Parathyroid adenoma (tissue), 2 donors: ENCODE measurements at regions not wholly inside any gene's neighbourhood (a gene's known extent, or its start where the extent isn't known, plus 50 kb on each side); places are given as distances from the start of the nearest gene placed in this dataset.

Experiments
- H2AFZ ChIP-seq: fragments of 300-600 bp; sonication (generic); one replicate; pipeline ENCODE4 v1.7.0; 2017; ENCODE audit warnings: antibody characterized with exemption, mild to moderate bottlenecking
- H3K27ac ChIP-seq: fragments of 300-600 bp; sonication (generic); one replicate; pipeline ENCODE4 v1.7.0; 2017
- H3K27me3 ChIP-seq: fragments of 300-600 bp; sonication (generic); one replicate; pipeline ENCODE4 v1.7.0; 2017; ENCODE audit warnings: low read length; ENCODE audit not compliant: control insufficient read depth, insufficient read depth
- H3K36me3 ChIP-seq: fragments of 300-600 bp; sonication (generic); one replicate; pipeline ENCODE4 v1.7.0; 2017; ENCODE audit warnings: low read length; ENCODE audit not compliant: control insufficient read depth, insufficient read depth
- H3K4me1 ChIP-seq: fragments of 300-600 bp; sonication (generic); one replicate; pipeline ENCODE4 v1.7.0; 2017; ENCODE audit warnings: control low read depth
- H3K4me2 ChIP-seq: fragments of 300-600 bp; sonication (generic); one replicate; pipeline ENCODE4 v1.7.0; 2017; ENCODE audit warnings: low read length
- H3K4me3 ChIP-seq: fragments of 300-600 bp; sonication (generic); one replicate; pipeline ENCODE4 v1.7.0; 2017; ENCODE audit warnings: low read depth, low read length
- H3K79me2 ChIP-seq: fragments of 300-600 bp; sonication (generic); one replicate; pipeline ENCODE4 v1.7.0; 2017; ENCODE audit warnings: control low read depth
- H3K9ac ChIP-seq: fragments of 300-600 bp; sonication (generic); one replicate; pipeline ENCODE4 v1.7.0; 2017; ENCODE audit warnings: mild to moderate bottlenecking
- H3K9me3 ChIP-seq: fragments of 300-600 bp; sonication (generic); one replicate; pipeline ENCODE4 v1.7.0; 2017; ENCODE audit warnings: low read length; ENCODE audit not compliant: control insufficient read depth
- TF ChIP-seq, protein P1 (sequence below): fragments of 300-600 bp; sonication (generic); IDR thresholded peaks from one replicate; pipeline ENCODE4 v1.7.0; 2017; ENCODE audit warnings: antibody characterized with exemption, mild to moderate bottlenecking
- donor health status: primary hyperparathyroidism.

DNA sequence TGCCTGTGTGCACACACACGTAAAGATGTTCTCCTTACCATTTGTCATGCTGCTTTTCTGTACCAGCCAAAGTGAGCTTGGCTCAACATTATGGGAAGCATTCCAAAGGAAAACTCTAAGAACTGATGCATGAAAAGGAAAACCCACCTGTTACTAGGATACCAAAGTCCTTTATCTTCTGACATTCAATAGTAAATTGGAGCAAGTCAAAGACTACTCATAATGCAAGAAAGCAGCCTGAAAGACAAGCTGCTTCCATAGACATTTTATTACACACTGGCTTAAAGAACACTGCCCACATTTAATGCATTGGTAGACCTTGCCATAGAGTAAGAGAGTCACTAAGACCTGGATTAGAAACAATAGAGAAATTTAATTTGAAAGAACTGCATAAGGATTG, 159.0 kb downstream of the LRIG3 start:
- Histone ChIP-seq H3K4me3 (no peak overlapping the region), H3K4me2 (no peak overlapping the region), H2AFZ (no peak overlapping the region), H3K27me3 (no peaks in the 10 kb centered on the region), H3K9me3 (no peaks in the 10 kb centered on the region), H3K9ac (no peak overlapping the region), H3K36me3 (no peaks in the 10 kb centered on the region), H3K79me2 (no peaks in the 10 kb centered on the region), H3K27ac (no peak overlapping the region), H3K4me1 (no peaks in the 10 kb centered on the region)
- TF ChIP-seq, protein P1, sequence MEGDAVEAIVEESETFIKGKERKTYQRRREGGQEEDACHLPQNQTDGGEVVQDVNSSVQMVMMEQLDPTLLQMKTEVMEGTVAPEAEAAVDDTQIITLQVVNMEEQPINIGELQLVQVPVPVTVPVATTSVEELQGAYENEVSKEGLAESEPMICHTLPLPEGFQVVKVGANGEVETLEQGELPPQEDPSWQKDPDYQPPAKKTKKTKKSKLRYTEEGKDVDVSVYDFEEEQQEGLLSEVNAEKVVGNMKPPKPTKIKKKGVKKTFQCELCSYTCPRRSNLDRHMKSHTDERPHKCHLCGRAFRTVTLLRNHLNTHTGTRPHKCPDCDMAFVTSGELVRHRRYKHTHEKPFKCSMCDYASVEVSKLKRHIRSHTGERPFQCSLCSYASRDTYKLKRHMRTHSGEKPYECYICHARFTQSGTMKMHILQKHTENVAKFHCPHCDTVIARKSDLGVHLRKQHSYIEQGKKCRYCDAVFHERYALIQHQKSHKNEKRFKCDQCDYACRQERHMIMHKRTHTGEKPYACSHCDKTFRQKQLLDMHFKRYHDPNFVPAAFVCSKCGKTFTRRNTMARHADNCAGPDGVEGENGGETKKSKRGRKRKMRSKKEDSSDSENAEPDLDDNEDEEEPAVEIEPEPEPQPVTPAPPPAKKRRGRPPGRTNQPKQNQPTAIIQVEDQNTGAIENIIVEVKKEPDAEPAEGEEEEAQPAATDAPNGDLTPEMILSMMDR, result no peak

DNA sequence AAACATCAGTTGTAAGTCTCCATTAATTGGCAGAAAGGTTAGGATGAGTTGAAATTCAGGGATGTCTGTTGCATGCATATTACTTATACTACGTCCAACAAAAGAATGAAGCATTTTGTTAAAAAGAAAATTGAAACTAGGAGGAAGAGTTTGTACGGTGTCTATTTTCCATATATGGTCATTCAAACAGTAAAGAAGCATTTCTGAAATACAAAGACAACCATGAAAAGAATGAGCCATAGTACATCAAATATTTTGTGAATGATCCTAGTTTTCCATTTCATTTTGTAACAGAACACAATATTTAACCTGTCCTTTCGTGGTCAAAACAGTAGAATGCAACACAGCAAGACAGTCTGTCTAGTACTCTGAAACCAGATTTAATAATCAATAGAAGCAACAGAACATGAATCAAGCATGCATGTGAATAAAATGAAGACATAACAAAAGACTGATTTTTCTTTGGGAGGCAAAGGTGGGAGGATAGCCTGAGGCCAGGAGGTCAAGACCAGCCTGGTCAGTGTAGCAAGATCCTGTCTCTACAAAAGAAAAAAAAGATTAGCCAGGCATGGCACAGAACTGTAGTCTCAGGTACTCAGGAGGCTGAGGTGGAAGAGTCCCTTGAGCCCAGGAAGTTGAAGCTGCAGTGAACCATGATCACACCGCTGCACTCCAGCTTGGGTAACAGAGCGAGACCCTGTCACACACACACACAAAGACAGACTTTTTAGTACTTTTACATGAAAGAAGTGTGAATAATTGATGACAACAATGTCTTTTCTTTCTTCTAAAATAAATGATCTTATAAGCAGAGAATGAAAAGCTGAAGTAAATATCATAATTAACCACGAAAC, 156.0 kb downstream of the LRIG3 start:
- Histone ChIP-seq H3K4me2 (no peak overlapping the region), H3K9me3 (no peaks in the 10 kb centered on the region), H3K9ac (no peak overlapping the region), H3K27ac (no peak overlapping the region), H3K27me3 (no peaks in the 10 kb centered on the region), H3K36me3 (no peaks in the 10 kb centered on the region), H3K4me1 (no peaks in the 10 kb centered on the region), H2AFZ (no peak overlapping the region), H3K4me3 (no peak overlapping the region), H3K79me2 (no peaks in the 10 kb centered on the region)
- TF ChIP-seq, protein P1, result no peak

DNA sequence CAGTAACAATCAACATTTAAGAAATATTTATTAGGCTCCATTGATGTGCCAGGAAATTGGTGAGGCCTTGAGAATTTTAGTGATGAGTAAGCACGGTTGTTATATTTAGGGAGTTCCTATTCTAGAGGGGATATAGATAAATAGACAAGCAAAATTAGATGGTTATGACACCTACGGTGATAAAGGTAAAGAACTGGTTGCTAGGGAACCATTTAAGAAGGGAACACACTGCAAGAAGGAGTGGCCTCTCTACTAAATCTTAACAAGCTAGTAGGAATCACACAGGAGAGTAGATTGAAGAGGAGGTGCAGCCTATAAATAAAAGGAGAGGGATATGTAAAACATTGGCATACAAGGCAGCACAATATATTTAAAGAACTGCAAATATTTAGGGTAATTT, 155.2 kb downstream of the LRIG3 start:
- H3K27me3 ChIP-seq, result no peaks in the 10 kb centered on the region
- no peak overlapping the region for H3K4me2 ChIP-seq
- H3K4me1 ChIP-seq, result no peaks in the 10 kb centered on the region
- no peak overlapping the region for H2AFZ ChIP-seq
- H3K27ac ChIP-seq, result no peak overlapping the region
- H3K4me3 ChIP-seq, result no peak overlapping the region
- TF ChIP-seq, protein P1, result no peak
- H3K9ac ChIP-seq, result no peak overlapping the region
- no peaks in the 10 kb centered on the region for H3K79me2 ChIP-seq
- no peaks in the 10 kb centered on the region for H3K36me3 ChIP-seq
- H3K9me3 ChIP-seq, result no peaks in the 10 kb centered on the region

DNA sequence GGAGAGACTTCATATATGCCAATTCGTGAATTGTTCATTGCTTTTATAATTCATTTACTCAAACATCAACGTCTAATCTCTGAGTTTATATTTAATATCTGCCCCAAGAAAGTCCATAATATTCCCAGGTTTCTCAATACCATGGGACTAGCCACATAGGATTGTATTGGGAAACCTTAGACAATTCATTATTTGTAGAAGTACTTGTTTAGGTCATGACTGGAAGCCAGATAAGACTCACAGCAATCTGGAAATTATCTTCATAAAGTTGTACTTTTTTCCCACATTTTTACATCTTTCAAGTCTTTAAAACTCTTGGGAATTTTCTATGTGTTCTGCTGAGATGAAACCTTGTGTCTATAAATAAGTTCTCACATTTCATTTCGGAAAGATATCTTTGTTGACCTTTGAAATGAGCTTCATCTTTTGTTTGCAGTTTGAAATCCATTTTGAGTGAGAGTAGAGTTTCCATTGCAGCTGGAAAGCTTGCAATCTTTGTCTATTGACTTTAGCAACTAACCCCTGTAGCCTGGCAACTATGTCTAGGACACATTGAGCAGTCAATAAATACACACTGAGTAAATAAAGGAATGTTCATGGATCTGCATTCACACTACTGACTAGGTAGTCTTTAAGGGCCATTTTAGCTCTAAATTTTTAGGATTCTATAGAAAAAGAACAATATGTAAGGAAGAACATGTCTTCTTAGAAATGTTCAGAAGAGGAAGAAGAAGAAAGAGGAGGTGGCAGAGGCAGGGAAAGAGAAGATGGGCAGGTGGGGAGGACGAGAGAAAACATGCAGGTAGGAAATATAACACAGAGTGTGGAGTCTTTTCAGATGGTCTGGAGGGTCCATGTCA, 154.4 kb downstream of the LRIG3 start:
- H3K9ac ChIP-seq, result no peak overlapping the region
- TF ChIP-seq, protein P1, result no peak
- no peak overlapping the region for H3K27ac ChIP-seq
- no peak overlapping the region for H3K4me3 ChIP-seq
- H3K27me3 ChIP-seq, result no peaks in the 10 kb centered on the region
- H2AFZ ChIP-seq, result no peak overlapping the region
- H3K4me2 ChIP-seq, result no peak overlapping the region
- no peaks in the 10 kb centered on the region for H3K36me3 ChIP-seq
- no peaks in the 10 kb centered on the region for H3K9me3 ChIP-seq
- no peaks in the 10 kb centered on the region for H3K79me2 ChIP-seq
- H3K4me1 ChIP-seq, result no peaks in the 10 kb centered on the region
